Fibroblast of pulmonary artery (primary cell): ENCODE measurements at regions not wholly inside any gene's neighbourhood (a gene's known extent, or its start where the extent isn't known, plus 50 kb on each side); places are given as distances from the start of the nearest gene placed in this dataset.

Source experiments
- DNase-seq: peaks from one replicate; pipeline ENCODE4 v3.0.0-alpha.2; 2010; ENCODE audit warnings: low read depth
- H3K4me3 ChIP-seq: replicated peaks from 2 replicates; pipeline ENCODE4 v1.5.1; 2011; ENCODE audit warnings: low read depth, mild to moderate bottlenecking, control low read depth, low read length, moderate library complexity
- CTCF ChIP-seq: IDR thresholded peaks from 2 replicates; pipeline ENCODE4 v1.5.1; 2011; ENCODE audit warnings: mild to moderate bottlenecking, control low read depth, low read length, inconsistent platforms; ENCODE audit errors: missing control alignments

- no peak for TF ChIP-seq CTCF
- no peak overlapping the region for H3K4me3 ChIP-seq
- no peak for DNase-seq
Observed at GRCh38 chr15:87730706-87731105, 525.8 kb downstream of the NTRK3 start.

- no peak for TF ChIP-seq CTCF
Observed at GRCh38 chr15:87728998-87729397, 527.5 kb downstream of the NTRK3 start.

GRCh38 chr15:87727073-87727472 lies 529.5 kb downstream of the NTRK3 start:
- no peak for DNase-seq
- TF ChIP-seq CTCF = no peak
- H3K4me3 ChIP-seq = no peak overlapping the region

More at GRCh38 chr15:87728998-87729397, 527.5 kb downstream of the NTRK3 start:
- no peak overlapping the region for H3K4me3 ChIP-seq
- no peak for DNase-seq

GRCh38 chr15:87724330-87724729 lies 532.2 kb downstream of the NTRK3 start:
- H3K4me3 ChIP-seq = no peak overlapping the region
- TF ChIP-seq CTCF = no peak
- no peak for DNase-seq

- no peak overlapping the region for H3K4me3 ChIP-seq
- TF ChIP-seq CTCF = no peak
- DNase-seq = no peak
Observed at GRCh38 chr15:87722941-87723691, 533.4 kb downstream of the NTRK3 start.

- no peak overlapping the region for H3K4me3 ChIP-seq
- no peak for TF ChIP-seq CTCF
Observed at GRCh38 chr15:87720235-87720634, 536.3 kb downstream of the NTRK3 start.

GRCh38 chr15:87716422-87716821 lies 540.1 kb downstream of the NTRK3 start:
- no peak overlapping the region for H3K4me3 ChIP-seq
- DNase-seq = no peak
- no peak for TF ChIP-seq CTCF

More at GRCh38 chr15:87720235-87720634, 536.3 kb downstream of the NTRK3 start:
- DNase-seq = no peak
